ENCODE measurements at regions not wholly inside any gene's neighbourhood (a gene's known extent, or its start where the extent isn't known, plus 50 kb on each side); places are given as distances from the start of the nearest gene placed in this dataset.

GRCh38 chr14:25904446-25904845, 693.4 kb downstream of the NOVA1 start:
- TF ChIP-seq, protein P1, sequence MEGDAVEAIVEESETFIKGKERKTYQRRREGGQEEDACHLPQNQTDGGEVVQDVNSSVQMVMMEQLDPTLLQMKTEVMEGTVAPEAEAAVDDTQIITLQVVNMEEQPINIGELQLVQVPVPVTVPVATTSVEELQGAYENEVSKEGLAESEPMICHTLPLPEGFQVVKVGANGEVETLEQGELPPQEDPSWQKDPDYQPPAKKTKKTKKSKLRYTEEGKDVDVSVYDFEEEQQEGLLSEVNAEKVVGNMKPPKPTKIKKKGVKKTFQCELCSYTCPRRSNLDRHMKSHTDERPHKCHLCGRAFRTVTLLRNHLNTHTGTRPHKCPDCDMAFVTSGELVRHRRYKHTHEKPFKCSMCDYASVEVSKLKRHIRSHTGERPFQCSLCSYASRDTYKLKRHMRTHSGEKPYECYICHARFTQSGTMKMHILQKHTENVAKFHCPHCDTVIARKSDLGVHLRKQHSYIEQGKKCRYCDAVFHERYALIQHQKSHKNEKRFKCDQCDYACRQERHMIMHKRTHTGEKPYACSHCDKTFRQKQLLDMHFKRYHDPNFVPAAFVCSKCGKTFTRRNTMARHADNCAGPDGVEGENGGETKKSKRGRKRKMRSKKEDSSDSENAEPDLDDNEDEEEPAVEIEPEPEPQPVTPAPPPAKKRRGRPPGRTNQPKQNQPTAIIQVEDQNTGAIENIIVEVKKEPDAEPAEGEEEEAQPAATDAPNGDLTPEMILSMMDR (IDR thresholded peaks at IDR 0.05; ENCODE audit: insufficient read depth, low read depth, low read length) = no peak
- H3K4me3 ChIP-seq (ENCODE audit: low read depth, low read length) = no peak overlapping the region
- DNase-seq (ENCODE audit: low read depth) = peak; percentile 3

DNA sequence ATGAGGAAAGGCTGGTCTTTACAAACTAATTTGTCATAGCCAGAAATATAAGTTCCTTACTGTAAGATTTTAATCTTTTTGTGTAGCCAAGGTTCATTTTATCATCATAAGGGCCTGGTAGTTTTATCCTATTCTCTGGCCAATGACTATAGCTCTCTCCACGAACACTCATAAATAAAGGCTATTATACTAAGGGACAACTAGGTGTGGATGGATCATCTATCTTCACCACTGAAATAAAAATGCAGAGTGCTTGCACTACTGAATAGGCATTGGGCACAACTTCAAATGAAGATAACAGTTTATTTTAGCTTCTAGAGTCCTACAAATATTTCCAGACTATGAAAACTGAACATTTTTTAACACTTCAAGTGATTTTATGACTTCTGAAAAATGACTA, 698.6 kb downstream of the NOVA1 start:
- TF ChIP-seq, protein P1 (IDR thresholded peaks at IDR 0.05; ENCODE audit: insufficient read depth, low read depth, low read length) = no peak
- DNase-seq (ENCODE audit: low read depth) = no peak
- H3K4me3 ChIP-seq (ENCODE audit: low read depth, low read length) = no peak overlapping the region

- TF ChIP-seq, protein P1 (IDR thresholded peaks at IDR 0.05; ENCODE audit: insufficient read depth, low read depth, low read length) = no peak
- DNase-seq (ENCODE audit: low read depth) = no peak
- H3K4me3 ChIP-seq (ENCODE audit: low read depth, low read length) = no peak overlapping the region
These were observed 701.1 kb downstream of the NOVA1 start for GRCh38 chr14:25896777-25897176.

DNA sequence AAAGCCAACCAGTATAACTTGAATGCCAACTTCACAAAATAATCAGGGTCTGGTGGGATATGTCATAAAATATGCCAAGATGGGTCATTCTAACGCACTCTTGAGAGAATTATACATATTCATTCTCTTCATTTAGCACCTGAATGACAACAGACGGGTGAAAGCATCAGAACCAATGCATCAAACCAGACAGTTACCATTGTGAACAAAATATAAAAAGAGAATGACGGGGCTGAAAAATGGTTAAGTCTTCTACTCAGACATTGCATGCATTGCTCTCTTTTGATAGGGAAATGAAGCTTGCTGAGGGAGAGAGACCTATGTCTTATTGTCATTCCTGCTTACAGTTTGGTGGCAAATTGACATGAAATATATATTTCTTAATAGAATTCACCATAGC, 702.1 kb downstream of the NOVA1 start:
- no peak for DNase-seq (ENCODE audit: low read depth)
- TF ChIP-seq, protein P1 (IDR thresholded peaks at IDR 0.05; ENCODE audit: insufficient read depth, low read depth, low read length) = no peak
- H3K4me3 ChIP-seq (ENCODE audit: low read depth, low read length) = no peak overlapping the region

DNA sequence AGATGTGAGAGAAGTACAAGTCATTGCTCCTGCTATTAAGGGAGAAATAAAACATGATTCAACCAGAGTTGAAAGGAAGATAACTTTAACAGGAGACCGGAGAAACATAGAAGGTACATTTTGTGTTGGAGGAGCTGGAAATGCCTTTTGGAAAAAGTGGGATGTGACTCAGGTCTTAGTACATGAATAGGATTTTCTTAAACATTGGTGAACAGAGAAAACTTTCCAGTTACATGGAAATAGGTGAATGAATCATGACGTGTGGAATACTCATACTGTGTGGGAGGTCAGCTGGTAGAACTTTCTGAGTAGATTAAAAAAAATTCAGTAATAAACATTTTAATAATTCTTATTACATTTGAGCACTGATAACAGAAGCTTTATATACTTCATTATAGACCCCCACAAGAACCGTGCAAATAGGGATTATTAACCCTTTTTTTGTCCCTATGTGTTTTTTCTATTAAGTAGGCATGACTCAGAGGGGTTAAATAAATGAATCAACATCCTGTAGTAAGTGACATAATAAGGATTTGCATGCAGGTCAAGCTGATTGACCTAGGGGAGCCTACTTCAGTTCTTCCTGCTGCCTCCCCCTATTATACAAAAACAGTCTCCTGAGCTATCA, 710.5 kb downstream of the NOVA1 start:
- H3K4me3 ChIP-seq (ENCODE audit: low read depth, low read length) = no peak overlapping the region
- TF ChIP-seq, protein P1 (IDR thresholded peaks at IDR 0.05; ENCODE audit: insufficient read depth, low read depth, low read length) = no peak
- peak; percentile 2 for DNase-seq (ENCODE audit: low read depth)

DNA sequence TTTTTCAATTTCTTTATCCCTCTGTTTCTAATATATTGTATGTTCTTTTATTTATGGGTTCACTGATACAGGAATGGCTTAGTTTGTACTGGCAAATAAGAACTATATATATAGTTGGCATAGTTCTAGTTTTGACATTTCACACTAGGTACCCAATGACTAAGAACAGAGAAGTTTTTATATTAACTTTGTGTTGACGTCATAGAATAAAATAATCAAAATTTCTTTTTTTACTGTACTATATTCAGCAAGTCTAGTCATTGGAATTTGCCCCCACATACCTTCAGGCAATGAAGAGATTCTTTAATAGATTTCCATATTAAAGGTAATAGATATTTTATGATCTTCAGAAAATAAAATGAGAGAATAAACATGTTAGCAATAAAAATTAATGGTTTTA, 713.2 kb downstream of the NOVA1 start:
- DNase-seq (ENCODE audit: low read depth) = no peak
- TF ChIP-seq, protein P1 (IDR thresholded peaks at IDR 0.05; ENCODE audit: insufficient read depth, low read depth, low read length) = no peak
- H3K4me3 ChIP-seq (ENCODE audit: low read depth, low read length) = no peak overlapping the region

DNA sequence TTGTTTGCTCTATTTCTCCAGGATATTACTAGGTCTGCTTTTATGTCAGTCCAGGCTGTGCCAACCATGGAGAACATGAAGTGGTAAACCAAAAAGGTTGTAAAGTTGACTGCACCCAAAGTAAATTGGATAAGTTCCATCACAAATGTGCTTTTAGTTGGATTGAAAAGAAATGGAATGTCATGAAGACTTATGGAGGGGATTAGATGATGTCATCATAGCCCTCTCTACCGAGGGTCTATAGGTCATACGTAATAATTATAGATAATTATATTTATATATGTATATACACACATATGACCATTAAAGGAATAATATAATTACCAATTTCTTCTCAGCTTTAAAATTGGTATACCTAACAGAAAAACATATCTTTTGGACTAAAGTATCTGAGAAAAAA, 714.9 kb downstream of the NOVA1 start:
- no peak for DNase-seq (ENCODE audit: low read depth)
- H3K4me3 ChIP-seq (ENCODE audit: low read depth, low read length) = no peak overlapping the region
- TF ChIP-seq, protein P1 (IDR thresholded peaks at IDR 0.05; ENCODE audit: insufficient read depth, low read depth, low read length) = no peak
